Mesenchymal stem cell (in vitro differentiated cells and primary cell): ENCODE measurements at regions not wholly inside any gene's neighbourhood (a gene's known extent, or its start where the extent isn't known, plus 50 kb on each side); places are given as distances from the start of the nearest gene placed in this dataset.

ENCODE experiments used
- DNase-seq: peaks from one replicate; pipeline ENCODE4 v3.0.0-alpha.2; 2013
- H2AFZ ChIP-seq: one replicate; pipeline ENCODE4 v1.6.1; 2013; ENCODE audit warnings: low read depth, mild to moderate bottlenecking, control low read depth, inconsistent platforms, low read length, moderate library complexity
- H2AK5ac ChIP-seq: 2 replicates; pipeline ENCODE4 v1.6.1; 2013; ENCODE audit warnings: low read length, moderate library complexity, mild to moderate bottlenecking, inconsistent platforms; ENCODE audit not compliant: severe bottlenecking
- H2BK120ac ChIP-seq: one replicate; pipeline ENCODE4 v1.6.1; 2013; ENCODE audit warnings: low read depth, mild to moderate bottlenecking, inconsistent platforms, low read length, moderate library complexity
- H2BK12ac ChIP-seq, 2 experiments: one replicate each; pipeline ENCODE4 v1.6.1; 2013; ENCODE audit warnings: inconsistent platforms in 2 of 2, low read length in 2 of 2, mild to moderate bottlenecking in 2 of 2, moderate library complexity in 2 of 2, control low read depth in 1 of 2
- H2BK15ac ChIP-seq: one replicate; pipeline ENCODE4 v1.6.1; 2013; ENCODE audit warnings: mild to moderate bottlenecking, low read depth, inconsistent platforms; ENCODE audit not compliant: poor library complexity, severe bottlenecking
- H2BK5ac ChIP-seq: 2 replicates; pipeline ENCODE4 v1.6.1; 2013; ENCODE audit warnings: low read depth, mild to moderate bottlenecking, low read length, control low read depth, inconsistent platforms; ENCODE audit not compliant: poor library complexity, severe bottlenecking
- H3K14ac ChIP-seq, 2 experiments: one replicate each; pipeline ENCODE4 v1.6.1; 2013; ENCODE audit warnings: inconsistent platforms in 2 of 2, low read length in 2 of 2, control low read depth in 1 of 2, mild to moderate bottlenecking in 1 of 2, moderate library complexity in 1 of 2
- H3K18ac ChIP-seq, 2 experiments: one replicate each; pipeline ENCODE4 v1.6.1; 2013; ENCODE audit warnings: inconsistent platforms in 2 of 2, low read length in 2 of 2, control low read depth in 1 of 2, low read depth in 1 of 2, mild to moderate bottlenecking in 1 of 2
- H3K23ac ChIP-seq, 2 experiments: one replicate each; pipeline ENCODE4 v1.6.1; 2013; ENCODE audit warnings: inconsistent platforms in 2 of 2, low read length in 2 of 2, mild to moderate bottlenecking in 2 of 2, moderate library complexity in 2 of 2, control low read depth in 1 of 2
- H3K27ac ChIP-seq: 2 replicates; pipeline ENCODE4 v1.5.1; 2013; ENCODE audit warnings: mild to moderate bottlenecking, moderate library complexity, low read length, control low read depth, inconsistent platforms; ENCODE audit not compliant: poor library complexity, severe bottlenecking
- H3K27me3 ChIP-seq, 2 experiments: 2 replicates each; pipeline versions ENCODE4 v1.6.1 to v1.7.0; 2013; ENCODE audit warnings: low read length in 2 of 2, mild to moderate bottlenecking in 2 of 2, moderate library complexity in 2 of 2, control low read depth in 1 of 2, inconsistent platforms in 1 of 2; ENCODE audit not compliant: control insufficient read depth in 1 of 2, insufficient read depth in 1 of 2
- H3K36me3 ChIP-seq, 2 experiments: 2 replicates each; pipeline versions ENCODE4 v1.6.1 to v1.7.0; 2013; ENCODE audit warnings: low read length in 2 of 2, control low read depth in 1 of 2, inconsistent platforms in 1 of 2, low read depth in 1 of 2, mild to moderate bottlenecking in 1 of 2; ENCODE audit not compliant: insufficient read depth in 2 of 2, control insufficient read depth in 1 of 2
- H3K4ac ChIP-seq, 2 experiments: one replicate each; pipeline ENCODE4 v1.6.1; 2013; ENCODE audit warnings: inconsistent platforms in 2 of 2, low read length in 2 of 2, mild to moderate bottlenecking in 2 of 2, moderate library complexity in 2 of 2, control low read depth in 1 of 2, low read depth in 1 of 2
- H3K4me1 ChIP-seq: 2 replicates; pipeline ENCODE4 v1.6.1; 2013; ENCODE audit warnings: low read depth, low read length, control low read depth; ENCODE audit not compliant: control insufficient read depth, insufficient read depth
- H3K4me2 ChIP-seq: 2 replicates; pipeline ENCODE4 v1.6.1; 2013; ENCODE audit warnings: low read length, mild to moderate bottlenecking, inconsistent platforms; ENCODE audit not compliant: poor library complexity, severe bottlenecking
- H3K4me3 ChIP-seq, 2 experiments: 2 replicates each; pipeline versions ENCODE4 v1.5.1 to v1.7.0; 2013; ENCODE audit warnings: low read length in 2 of 2, mild to moderate bottlenecking in 2 of 2, control low read depth in 1 of 2, low read depth in 1 of 2; ENCODE audit not compliant: insufficient read depth in 1 of 2
- H3K79me1 ChIP-seq: replicated peaks from 2 replicates; pipeline ENCODE4 v1.6.1; 2013; ENCODE audit warnings: mild to moderate bottlenecking, control low read depth, low read length, inconsistent platforms; ENCODE audit not compliant: poor library complexity, severe bottlenecking
- H3K9ac ChIP-seq: 2 replicates; pipeline ENCODE4 v1.7.0; 2013; ENCODE audit warnings: mild to moderate bottlenecking, low read length, moderate library complexity
- H3K9me3 ChIP-seq: 2 replicates; pipeline ENCODE4 v1.7.0; 2013; ENCODE audit warnings: mild to moderate bottlenecking, low read length; ENCODE audit not compliant: control insufficient read depth
- H4K8ac ChIP-seq: one replicate; pipeline ENCODE4 v1.6.1; 2013; ENCODE audit warnings: inconsistent platforms, mild to moderate bottlenecking, low read length, moderate library complexity
- H4K91ac ChIP-seq: one replicate; pipeline ENCODE4 v1.6.1; 2013; ENCODE audit warnings: mild to moderate bottlenecking, low read length, inconsistent platforms
- WGBS: methylation state at CpG from one replicate; pipeline ENCODE4 v1.1.7; 2013; ENCODE audit warnings: mixed read lengths; 5-methylcytosine and 5-hydroxymethylcytosine counted together

DNA sequence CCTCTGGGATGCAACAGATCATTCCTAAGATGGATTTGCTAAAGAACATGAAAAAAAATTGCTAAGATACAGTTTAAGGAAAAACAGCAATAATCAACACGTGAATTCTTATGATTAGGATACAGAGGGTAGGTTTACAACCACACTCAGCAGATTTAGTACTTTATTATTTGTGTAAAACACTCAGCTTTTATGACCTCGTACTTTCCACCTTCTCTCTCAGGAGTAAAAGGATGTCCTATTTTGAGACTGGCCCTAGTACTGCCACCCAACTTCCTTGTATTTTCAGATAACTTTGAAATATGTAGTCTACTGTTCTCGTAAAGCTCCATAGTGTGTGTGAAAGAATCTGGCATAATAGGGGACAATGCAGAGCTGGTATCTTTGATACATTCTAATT, 186.1 kb downstream of the ARL4A start:
- 60% methylated on average over 1 of the region's 3 CpGs for WGBS
- Histone ChIP-seq H3K4me2 (no peak overlapping the region), H3K18ac (no peak overlapping the region)

DNA sequence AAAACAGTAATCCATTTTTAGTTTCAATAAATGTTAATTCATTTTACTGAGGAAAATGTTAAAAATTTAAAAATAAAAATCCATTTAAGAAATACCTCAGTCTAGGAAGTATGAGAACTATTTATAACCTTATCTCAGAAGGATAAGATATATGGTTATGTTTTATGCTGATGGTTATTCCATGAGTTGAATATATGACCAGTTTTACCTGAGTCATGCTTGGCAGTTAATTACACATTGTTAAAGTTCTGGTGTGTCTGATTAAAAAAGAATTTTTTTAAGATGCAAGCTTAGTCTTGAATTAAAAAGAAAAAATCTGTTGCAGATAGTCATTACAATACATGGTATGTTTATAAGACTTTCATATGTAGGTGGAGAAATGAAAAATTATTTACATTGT, 191.7 kb downstream of the ARL4A start:
- H2BK15ac ChIP-seq = no peak overlapping the region
- H4K91ac ChIP-seq = no peak overlapping the region
- no peak overlapping the region for H2AFZ ChIP-seq
- no peak overlapping the region for H3K4me2 ChIP-seq
- H3K9ac ChIP-seq = no peak overlapping the region
- H3K14ac ChIP-seq = no peak overlapping the region
- DNase-seq = no peak
- no peaks in the 10 kb centered on the region for H3K27me3 ChIP-seq
- no peak overlapping the region for H2BK120ac ChIP-seq
- H3K27ac ChIP-seq = no peak overlapping the region
- H3K9me3 ChIP-seq = no peaks in the 10 kb centered on the region
- no peak overlapping the region for H3K4ac ChIP-seq
- H4K8ac ChIP-seq = no peak overlapping the region
- H3K36me3 ChIP-seq = no peaks in the 10 kb centered on the region
- no peak overlapping the region for H3K18ac ChIP-seq
- no peak overlapping the region for H3K23ac ChIP-seq
- no peak overlapping the region for H2AK5ac ChIP-seq
- H2BK5ac ChIP-seq = no peak overlapping the region
- no peak overlapping the region for H3K4me3 ChIP-seq
- H3K79me1 ChIP-seq = no peaks in the 10 kb centered on the region
- no peak overlapping the region for H2BK12ac ChIP-seq
- no peaks in the 10 kb centered on the region for H3K4me1 ChIP-seq

More for the DNA sequence above, 186.1 kb downstream of the ARL4A start:
- no peaks in the 10 kb centered on the region for H3K9me3 ChIP-seq
- no peak overlapping the region for H3K27ac ChIP-seq
- H2AFZ ChIP-seq = no peak overlapping the region
- H3K36me3 ChIP-seq = no peaks in the 10 kb centered on the region
- no peak overlapping the region for H2AK5ac ChIP-seq
- H3K27me3 ChIP-seq = no peaks in the 10 kb centered on the region
- no peak overlapping the region for H3K23ac ChIP-seq
- no peak overlapping the region for H3K9ac ChIP-seq
- no peak overlapping the region for H2BK120ac ChIP-seq
- H4K91ac ChIP-seq = no peak overlapping the region
- no peak overlapping the region for H2BK12ac ChIP-seq
- no peaks in the 10 kb centered on the region for H3K4me1 ChIP-seq
- no peaks in the 10 kb centered on the region for H3K79me1 ChIP-seq
- H3K4me3 ChIP-seq = no peak overlapping the region
- no peak for DNase-seq
- H2BK15ac ChIP-seq = no peak overlapping the region
- no peak overlapping the region for H2BK5ac ChIP-seq
- H3K4ac ChIP-seq = no peak overlapping the region
- no peak overlapping the region for H4K8ac ChIP-seq
- H3K14ac ChIP-seq = no peak overlapping the region

DNA sequence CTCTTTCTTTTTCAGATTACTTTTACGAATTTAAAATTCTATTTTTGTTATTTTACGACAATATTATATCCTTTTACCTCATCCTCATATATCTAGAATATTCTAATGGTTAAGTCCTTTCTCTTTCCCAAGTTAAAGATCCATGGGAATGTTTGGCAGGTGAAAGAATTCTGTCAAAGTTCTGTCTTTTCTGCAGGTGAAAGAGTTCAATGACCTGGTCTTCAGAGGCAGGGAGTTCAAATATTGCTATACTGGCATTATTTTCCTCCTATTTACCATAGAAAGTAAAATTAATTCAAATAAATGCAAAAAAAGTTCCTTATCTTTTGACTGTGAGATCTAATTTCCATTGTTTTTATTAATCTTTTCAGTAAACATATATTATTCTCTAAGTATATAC, 194.3 kb downstream of the ARL4A start:
- no peak overlapping the region for H3K4me3 ChIP-seq
- no peak overlapping the region for H2AK5ac ChIP-seq
- H3K4me1 ChIP-seq = no peaks in the 10 kb centered on the region
- H3K18ac ChIP-seq = no peak overlapping the region
- H3K9ac ChIP-seq = no peak overlapping the region
- H3K27me3 ChIP-seq = no peaks in the 10 kb centered on the region
- no peak overlapping the region for H2BK15ac ChIP-seq
- H3K9me3 ChIP-seq = no peaks in the 10 kb centered on the region
- no peak overlapping the region for H3K4ac ChIP-seq
- 100% methylated on average over 1 of the region's 2 CpGs for WGBS
- H2BK5ac ChIP-seq = no peak overlapping the region
- no peak overlapping the region for H3K23ac ChIP-seq
- no peak overlapping the region for H3K4me2 ChIP-seq
- no peak overlapping the region for H2BK12ac ChIP-seq
- H2BK120ac ChIP-seq = no peak overlapping the region
- H4K91ac ChIP-seq = no peak overlapping the region
- no peak overlapping the region for H3K14ac ChIP-seq
- DNase-seq = no peak
- H3K27ac ChIP-seq = no peak overlapping the region
- no peak overlapping the region for H4K8ac ChIP-seq
- H3K79me1 ChIP-seq = no peaks in the 10 kb centered on the region
- H2AFZ ChIP-seq = no peak overlapping the region
- H3K36me3 ChIP-seq = no peaks in the 10 kb centered on the region

DNA sequence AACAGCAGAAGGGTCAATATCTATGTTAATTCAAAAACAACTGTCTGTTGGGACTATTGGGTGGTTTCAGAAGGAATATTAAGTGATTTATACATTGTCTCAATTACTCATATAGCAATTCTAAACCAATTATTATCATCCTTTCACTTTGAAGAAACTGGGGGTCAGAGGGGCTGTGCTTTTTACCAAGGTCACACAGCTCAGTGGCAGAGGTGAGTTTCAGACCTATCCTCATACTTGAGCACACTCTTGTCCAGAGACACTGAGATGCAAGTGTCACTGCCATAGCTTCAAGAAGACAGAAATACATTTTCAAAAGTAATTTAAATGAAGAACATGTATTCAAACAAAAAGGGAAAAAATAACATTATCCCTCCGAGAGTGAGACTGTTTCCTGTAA, 195.3 kb downstream of the ARL4A start:
- Histone ChIP-seq H2BK5ac (no peak overlapping the region), H3K4me3 (no peak overlapping the region), H2AK5ac (no peak overlapping the region), H3K27ac (no peak overlapping the region), H2BK12ac (no peak overlapping the region), H3K4me2 (no peak overlapping the region), H3K18ac (no peak overlapping the region), H4K91ac (no peak overlapping the region), H3K9me3 (no peaks in the 10 kb centered on the region), H3K4me1 (no peaks in the 10 kb centered on the region), H3K14ac (no peak overlapping the region), H3K79me1 (no peaks in the 10 kb centered on the region), H3K23ac (no peak overlapping the region), H3K9ac (no peak overlapping the region), H3K36me3 (no peaks in the 10 kb centered on the region), H2BK15ac (no peak overlapping the region), H3K27me3 (no peaks in the 10 kb centered on the region), H2AFZ (no peak overlapping the region), H3K4ac (no peak overlapping the region), H4K8ac (no peak overlapping the region), H2BK120ac (no peak overlapping the region)
- DNase-seq = no peak
- WGBS = 100% methylated on average over 1 of the region's 1 CpG
